Liver (tissue), 8 donors: ENCODE measurements at regions not wholly inside any gene's neighbourhood (a gene's known extent, or its start where the extent isn't known, plus 50 kb on each side); places are given as distances from the start of the nearest gene placed in this dataset.

Experiments
- DNase-seq: peaks from one replicate; pipeline ENCODE4 v3.0.0-alpha.2; 2017; ENCODE audit warnings: low spot score
- H3K27ac ChIP-seq, 2 donors: one replicate each; pipeline ENCODE4 v1.7.0; 2013; ENCODE audit warnings: inconsistent platforms in 2 of 2, low read length in 2 of 2, control low read depth in 1 of 2, low read depth in 1 of 2, mild to moderate bottlenecking in 1 of 2
- H3K27me3 ChIP-seq, 4 donors: one replicate each; pipeline versions ENCODE4 v1.6.1 to v1.7.0; 2013; ENCODE audit warnings: low read length in 3 of 4, inconsistent platforms in 1 of 4, mild to moderate bottlenecking in 1 of 4, moderate library complexity in 1 of 4; ENCODE audit not compliant: control insufficient read depth in 4 of 4, insufficient read depth in 4 of 4
- H3K36me3 ChIP-seq, 4 donors: one replicate each; pipeline versions ENCODE4 v1.6.1 to v1.7.0; 2013; ENCODE audit warnings: low read length in 3 of 4, mild to moderate bottlenecking in 3 of 4, low read depth in 1 of 4, moderate library complexity in 1 of 4; ENCODE audit not compliant: control insufficient read depth in 4 of 4, insufficient read depth in 3 of 4
- H3K4me1 ChIP-seq, 4 donors: one replicate each; pipeline versions ENCODE4 v1.6.1 to v1.7.0; 2013; ENCODE audit warnings: low read length in 3 of 4, mild to moderate bottlenecking in 3 of 4, moderate library complexity in 1 of 4; ENCODE audit not compliant: control insufficient read depth in 4 of 4, insufficient read depth in 4 of 4
- H3K4me3 ChIP-seq, 3 donors: one replicate each; pipeline versions ENCODE4 v1.6.1 to v1.7.0; 2013; ENCODE audit warnings: low read length in 3 of 3, control low read depth in 1 of 3, low read depth in 1 of 3, mild to moderate bottlenecking in 1 of 3
- H3K9ac ChIP-seq, 2 donors: one replicate each; pipeline ENCODE4 v1.7.0; 2013; ENCODE audit warnings: low read length in 2 of 2, mild to moderate bottlenecking in 2 of 2, moderate library complexity in 2 of 2, control low read depth in 1 of 2, low read depth in 1 of 2
- H3K9me3 ChIP-seq, 4 donors: one replicate each; pipeline versions ENCODE4 v1.6.1 to v1.7.0; 2013; ENCODE audit warnings: low read length in 3 of 4; ENCODE audit not compliant: control insufficient read depth in 4 of 4
- ATF3 ChIP-seq: IDR thresholded peaks from 2 replicates; pipeline ENCODE4 v1.6.1; 2016; ENCODE audit warnings: antibody characterized with exemption
- CTCF ChIP-seq: fragments of 150-350 bp; IDR thresholded peaks from 2 replicates; pipeline ENCODE4 v1.5.1; 2017; ENCODE audit warnings: improper control_type of control experiment, low read depth, low read length; ENCODE audit not compliant: missing input control
- EGR1 ChIP-seq, 2 donors: IDR thresholded peaks; 2 replicates each; pipeline ENCODE4 v1.6.1; 2016 to 2018; ENCODE audit warnings: antibody characterized with exemption in 2 of 2, low read depth in 2 of 2
- FOXA1 ChIP-seq: IDR thresholded peaks from 2 replicates; pipeline ENCODE4 v1.6.1; 2016; ENCODE audit warnings: antibody characterized with exemption
- FOXA2 ChIP-seq: IDR thresholded peaks from 2 replicates; pipeline ENCODE4 v1.6.1; 2016; ENCODE audit warnings: antibody characterized with exemption
- GABPA ChIP-seq, 2 donors: IDR thresholded peaks in 1 of 2; conservative IDR thresholded peaks in 1 of 2; 2 replicates each; pipeline ENCODE4 v1.6.1; 2016; ENCODE audit warnings: antibody characterized with exemption in 2 of 2, mild to moderate bottlenecking in 1 of 2, moderate library complexity in 1 of 2
- HNF4A ChIP-seq, 2 donors: conservative IDR thresholded peaks; 2 replicates each; pipeline ENCODE4 v1.6.1; 2016; ENCODE audit warnings: antibody characterized with exemption in 2 of 2, mild to moderate bottlenecking in 2 of 2
- HNF4G ChIP-seq: IDR thresholded peaks from 2 replicates; pipeline ENCODE4 v1.6.1; 2016; ENCODE audit warnings: antibody characterized with exemption
- MAX ChIP-seq: IDR thresholded peaks from 2 replicates; pipeline ENCODE4 v1.6.1; 2016; ENCODE audit warnings: antibody characterized with exemption
- NR2F2 ChIP-seq: IDR thresholded peaks from 2 replicates; pipeline ENCODE4 v1.6.1; 2016; ENCODE audit warnings: antibody characterized with exemption
- RAD21 ChIP-seq, 2 donors: IDR thresholded peaks; 2 replicates each; pipeline ENCODE4 v1.6.1; 2016; ENCODE audit warnings: antibody characterized with exemption in 2 of 2, mild to moderate bottlenecking in 2 of 2
- REST ChIP-seq: IDR thresholded peaks from 2 replicates; pipeline ENCODE4 v1.6.1; 2016; ENCODE audit warnings: antibody characterized with exemption, mild to moderate bottlenecking
- RXRA ChIP-seq, 2 donors: IDR thresholded peaks; 2 replicates each; pipeline ENCODE4 v1.6.1; 2017 to 2018; ENCODE audit warnings: antibody characterized with exemption in 2 of 2, mild to moderate bottlenecking in 1 of 2
- TAF1 ChIP-seq: conservative IDR thresholded peaks from 2 replicates; pipeline ENCODE4 v1.6.1; 2016; ENCODE audit warnings: antibody characterized with exemption, mild to moderate bottlenecking
- YY1 ChIP-seq: IDR thresholded peaks from 2 replicates; pipeline ENCODE4 v1.6.1; 2016; ENCODE audit warnings: antibody characterized with exemption, mild to moderate bottlenecking
- WGBS: extraction: QIAGEN DNeasy Blood & Tissue Kit; methylation state at CpG from one replicate; pipeline ENCODE4 v1.1.7; 2013; 5-methylcytosine and 5-hydroxymethylcytosine counted together
- donor health status: healthy.
- donor health status: healthy.
- donor health status: healthy.
- donor health status: healthy.
- donor health status: healthy.

- no peak for TF ChIP-seq NR2F2
- TF ChIP-seq MAX, result no peak
- TF ChIP-seq FOXA2, result no peak
- no peak for TF ChIP-seq GABPA (IDR thresholded peaks at IDR 0.05 in 1 of 2, conservative IDR thresholded peaks at IDR 0.05 in 1 of 2)
- TF ChIP-seq CTCF, result no peak
- TF ChIP-seq RAD21 (IDR thresholded peaks at IDR 0.05), result no peak
- no peak for TF ChIP-seq FOXA1
- no peak for TF ChIP-seq ATF3
Measured at GRCh38 chr2:217340176-217340575, 480.3 kb upstream of the TNP1 start (continued).

GRCh38 chr2:217339753-217340152, 479.9 kb upstream of the TNP1 start:
- no peaks in the 10 kb centered on the region for H3K36me3 ChIP-seq
- no peak for TF ChIP-seq GABPA (IDR thresholded peaks at IDR 0.05 in 1 of 2, conservative IDR thresholded peaks at IDR 0.05 in 1 of 2)
- no peak for TF ChIP-seq TAF1
- TF ChIP-seq FOXA1, result no peak
- no peak for TF ChIP-seq RAD21 (IDR thresholded peaks at IDR 0.05)
- no peak for TF ChIP-seq REST
- no peak for TF ChIP-seq NR2F2
- 90% methylated on average over 5 of the region's 5 CpGs for WGBS
- DNase-seq, result no peak
- no peak overlapping the region for H3K4me3 ChIP-seq
- no peaks in the 10 kb centered on the region for H3K9me3 ChIP-seq
- H3K27me3 ChIP-seq, result no peaks in the 10 kb centered on the region
- no peaks in the 10 kb centered on the region for H3K4me1 ChIP-seq
- H3K27ac ChIP-seq, result no peak overlapping the region
- H3K9ac ChIP-seq, result no peak overlapping the region

- DNase-seq, result no peak
- Histone ChIP-seq H3K9me3 (no peaks in the 10 kb centered on the region), H3K36me3 (no peaks in the 10 kb centered on the region), H3K4me3 (no peak overlapping the region), H3K27me3 (no peaks in the 10 kb centered on the region), H3K9ac (no peak overlapping the region), H3K4me1 (no peaks in the 10 kb centered on the region), H3K27ac (no peak overlapping the region)
- no peak for TF ChIP-seq HNF4A (conservative IDR thresholded peaks at IDR 0.05)
- TF ChIP-seq EGR1 (IDR thresholded peaks at IDR 0.05; ENCODE audit: low read depth in 2 of 2), result no peak
- TF ChIP-seq TAF1, result no peak
- no peak for TF ChIP-seq ATF3
- no peak for TF ChIP-seq HNF4G
- no peak for TF ChIP-seq REST
- no peak for TF ChIP-seq FOXA2
- no peak for TF ChIP-seq FOXA1
- no peak for TF ChIP-seq GABPA (IDR thresholded peaks at IDR 0.05 in 1 of 2, conservative IDR thresholded peaks at IDR 0.05 in 1 of 2)
- TF ChIP-seq NR2F2, result no peak
- TF ChIP-seq YY1, result no peak
- TF ChIP-seq RXRA (IDR thresholded peaks at IDR 0.05), result no peak
- no peak for TF ChIP-seq MAX
- WGBS, result 84% methylated on average over 4 of the region's 4 CpGs
Measured at GRCh38 chr2:217338306-217338916, 478.5 kb upstream of the TNP1 start.
